SIG-M5 treated with dmso at 0.1 percent for 504 hours (cell line): ENCODE measurements at regions not wholly inside any gene's neighbourhood (a gene's known extent, or its start where the extent isn't known, plus 50 kb on each side); places are given as distances from the start of the nearest gene placed in this dataset.

ENCODE experiments used
- DNase-seq: peaks from one replicate; lab custom pipeline; 2025; ENCODE audit not compliant: unreplicated experiment; lab: John Stamatoyannopoulos, UW

- DNase-seq = no peak
Observed at GRCh38 chr5:143870362-143870761, 58.4 kb downstream of the HMHB1 start.

DNA sequence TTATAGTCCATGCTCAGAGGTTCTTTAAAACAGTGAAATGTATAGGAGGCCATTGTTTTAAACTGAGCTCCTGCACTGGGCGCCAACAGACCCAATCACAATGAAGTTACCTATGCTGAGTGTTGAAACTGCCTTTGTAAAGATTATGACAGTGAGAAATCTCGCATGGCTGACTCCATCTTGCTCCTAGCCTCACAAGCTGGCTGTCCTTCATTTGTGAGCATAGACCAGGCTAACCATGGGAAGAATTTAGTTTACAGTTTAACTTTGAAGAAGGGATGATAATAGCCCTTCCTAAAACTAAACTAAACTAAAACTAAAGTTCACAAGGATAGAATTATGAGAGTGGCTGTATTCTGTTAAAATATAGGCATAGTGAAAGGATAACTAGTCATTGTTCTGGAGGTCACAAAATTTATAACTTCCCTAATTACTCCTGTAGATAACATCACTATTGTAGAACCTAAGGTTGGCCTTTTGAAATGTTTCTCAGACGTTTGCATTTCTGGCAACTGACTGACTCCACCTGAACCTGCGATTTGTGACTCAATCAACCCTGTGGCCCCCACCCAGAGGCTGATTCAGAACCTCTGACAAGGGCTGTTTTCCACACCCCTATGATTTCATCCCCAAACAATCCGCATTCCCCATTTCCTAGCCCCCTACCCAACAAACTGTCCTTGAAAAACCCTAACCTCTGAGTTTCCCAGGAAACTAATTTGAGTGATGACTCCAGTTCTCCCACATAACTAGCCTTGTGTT lies 59.1 kb downstream of the HMHB1 start:
- DNase-seq = no peak

DNA sequence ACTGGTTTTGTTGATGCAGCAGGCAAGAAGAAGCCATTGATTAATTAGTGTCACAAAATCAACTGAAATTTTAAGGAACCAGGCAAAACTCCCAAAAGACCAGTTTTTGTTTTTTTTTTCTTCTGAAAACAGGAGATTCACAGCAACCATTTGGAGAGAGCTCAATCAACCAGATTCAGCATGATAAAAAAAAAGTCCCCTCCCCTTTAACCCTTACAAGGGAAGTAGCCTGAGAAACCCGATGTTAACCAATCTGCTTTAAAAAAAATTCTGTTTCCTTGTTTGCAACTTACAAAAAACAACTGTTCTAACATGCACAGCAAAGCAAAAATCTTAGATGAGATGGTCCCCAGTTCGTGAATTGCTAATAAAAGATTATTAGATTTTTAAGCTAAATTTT lies 59.7 kb downstream of the HMHB1 start:
- no peak for DNase-seq

GRCh38 chr5:143874312-143874711 lies 62.4 kb downstream of the HMHB1 start:
- DNase-seq = no peak

DNA sequence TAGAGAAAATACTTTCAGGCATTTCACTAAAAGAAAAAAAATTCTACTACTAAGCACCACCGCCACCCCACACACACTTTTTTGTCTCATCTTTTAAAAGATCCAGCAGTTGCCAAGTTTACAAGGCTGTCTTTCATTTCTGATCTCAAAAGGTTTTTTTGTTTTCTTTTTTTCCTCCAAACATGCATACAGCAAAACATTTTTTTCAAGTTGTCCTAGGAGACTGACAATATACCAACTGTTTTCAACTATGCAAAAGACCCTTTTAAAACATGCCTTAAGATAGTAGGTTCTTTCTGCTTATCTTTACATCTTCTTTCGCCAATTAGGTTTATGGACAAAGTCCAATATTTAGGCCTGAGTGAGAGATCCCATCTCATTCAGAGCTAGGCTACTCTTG lies 65.2 kb downstream of the HMHB1 start:
- no peak for DNase-seq

DNA sequence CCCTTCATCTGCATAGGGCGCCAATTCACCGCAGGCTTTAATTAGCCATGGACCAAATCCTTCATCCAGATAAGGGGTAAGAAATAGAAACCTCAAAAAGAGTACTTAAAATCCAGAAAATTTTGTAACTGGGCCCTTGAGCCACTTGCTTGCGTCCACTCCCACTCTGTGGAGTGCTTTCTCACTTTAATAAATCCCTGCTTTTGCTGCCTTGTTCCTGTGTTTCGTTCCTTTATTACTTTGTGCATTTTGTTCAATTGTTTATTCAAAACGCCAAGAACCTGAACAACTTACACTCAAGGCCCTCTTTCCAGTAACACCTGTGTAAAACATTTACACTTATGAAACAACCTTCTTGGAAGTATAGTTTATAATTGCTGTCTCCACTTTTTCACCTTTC lies 66.5 kb downstream of the HMHB1 start:
- no peak for DNase-seq

- no peak for DNase-seq
Observed at GRCh38 chr5:143879646-143880045, 67.7 kb downstream of the HMHB1 start.

DNA sequence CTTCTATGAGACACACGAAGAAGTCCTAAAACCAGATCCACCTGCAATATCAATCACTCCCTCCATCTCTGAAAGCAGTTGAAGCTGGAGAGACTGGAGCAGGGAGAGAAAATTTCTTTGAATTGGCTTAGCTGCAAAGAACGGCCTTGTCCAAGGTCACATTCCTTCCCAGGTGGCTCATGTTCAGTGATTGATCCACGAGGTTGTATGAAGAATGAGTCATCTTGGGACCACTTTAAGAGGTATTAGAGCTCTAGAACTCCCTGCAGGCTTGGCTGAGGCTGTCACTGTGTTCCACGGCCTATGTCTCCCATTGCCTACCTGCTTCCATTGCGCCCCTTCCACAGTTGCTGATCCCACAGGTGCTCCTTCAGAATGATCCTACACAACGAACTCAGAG lies 68.2 kb downstream of the HMHB1 start:
- no peak for DNase-seq

GRCh38 chr5:143882520-143882919 lies 70.6 kb downstream of the HMHB1 start:
- no peak for DNase-seq

DNA sequence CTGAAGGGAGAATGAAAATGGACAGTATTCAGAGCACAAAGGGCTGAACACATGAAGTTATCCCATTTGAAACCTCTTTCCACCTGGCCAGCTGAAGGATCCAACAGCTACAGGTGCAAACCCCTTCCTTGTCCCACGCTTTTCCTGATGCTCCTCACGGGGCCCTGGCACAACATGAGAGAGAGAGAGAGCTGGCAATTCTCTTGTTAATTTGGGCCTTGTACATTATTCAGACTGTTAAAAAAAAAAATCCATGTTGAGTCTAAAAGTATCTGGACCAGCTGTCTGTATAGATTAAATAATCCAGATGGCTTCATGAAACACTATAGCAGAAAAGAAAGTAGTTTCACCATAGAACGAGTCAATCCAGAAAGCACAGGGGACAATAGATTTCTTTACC lies 74.1 kb downstream of the HMHB1 start:
- DNase-seq = no peak

GRCh38 chr5:143886651-143887638 lies 75.0 kb downstream of the HMHB1 start:
- DNase-seq = no peak

DNA sequence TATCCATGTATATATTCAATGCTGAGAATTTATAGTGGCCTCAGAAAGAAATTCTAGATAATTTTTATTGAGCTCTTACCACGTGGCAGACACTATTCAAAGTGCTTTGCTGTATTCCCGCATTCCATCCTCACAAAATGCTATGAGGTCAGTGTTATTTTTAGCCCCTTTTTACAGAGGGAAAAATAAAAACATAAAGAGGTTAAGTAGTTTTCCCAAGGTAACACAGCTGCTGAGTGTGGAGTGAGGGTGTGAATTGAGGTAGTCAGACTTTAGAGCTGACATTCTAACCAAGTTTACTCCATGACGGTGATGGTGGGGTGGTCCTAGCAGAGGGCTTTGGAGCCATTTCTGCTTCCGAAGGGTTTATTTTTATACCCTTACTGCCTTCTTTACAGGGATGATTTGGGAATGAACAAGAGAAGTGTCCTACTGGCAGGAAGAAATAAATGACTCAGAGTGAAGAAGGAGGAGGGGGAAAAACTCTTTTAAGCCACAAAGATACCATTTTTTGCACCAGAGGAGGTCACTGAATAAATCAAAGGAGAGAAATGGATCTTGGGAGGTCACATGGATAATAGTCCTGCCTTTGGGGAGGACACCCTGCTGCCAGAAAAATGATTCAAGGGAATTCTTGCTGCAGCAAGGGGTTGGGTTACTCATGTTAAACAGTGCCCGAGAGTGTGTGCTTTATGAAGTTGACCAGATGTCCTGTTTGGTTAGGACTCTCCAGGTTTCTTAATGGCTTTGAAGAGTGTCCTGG lies 76.1 kb downstream of the HMHB1 start:
- DNase-seq = no peak

DNA sequence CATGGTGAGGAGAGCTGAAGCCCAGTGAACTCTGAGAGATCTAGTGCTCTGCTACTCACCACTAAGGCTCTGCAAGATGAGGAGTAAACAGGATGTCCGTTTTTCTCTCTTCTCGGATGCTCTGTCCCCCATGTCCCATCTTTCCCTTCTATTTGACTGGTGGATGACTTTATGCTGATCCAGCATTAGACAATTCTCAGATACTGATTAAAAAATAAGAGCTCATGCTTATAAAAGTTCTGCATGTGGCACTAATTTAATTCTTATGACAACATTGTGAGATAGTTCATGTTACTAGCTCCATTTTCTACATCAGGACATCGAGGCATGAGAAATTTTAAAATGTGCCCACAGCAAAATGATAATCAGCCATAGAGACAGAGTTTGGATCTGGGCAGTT lies 77.0 kb downstream of the HMHB1 start:
- DNase-seq = no peak

- no peak for DNase-seq
Observed at GRCh38 chr5:143889986-143890385, 78.0 kb downstream of the HMHB1 start.

DNA sequence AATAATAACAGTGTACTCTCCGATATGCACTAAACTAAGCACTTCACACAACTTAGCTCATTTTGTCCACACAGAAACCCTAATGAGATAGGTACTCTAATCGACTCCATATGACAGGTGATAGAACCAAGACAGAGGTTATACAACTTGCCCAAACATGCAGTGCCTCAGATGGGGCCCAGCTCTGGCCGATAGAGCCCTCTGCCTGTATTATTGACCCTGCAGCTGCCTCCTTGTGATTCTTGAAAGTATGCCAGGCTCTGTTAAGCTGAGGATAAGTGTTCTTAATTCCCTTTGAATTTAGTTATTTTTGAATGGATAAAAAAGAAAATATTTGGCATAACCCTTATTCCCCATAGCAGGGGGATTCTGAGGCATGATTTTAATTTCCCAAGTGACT lies 78.5 kb downstream of the HMHB1 start:
- DNase-seq = no peak

DNA sequence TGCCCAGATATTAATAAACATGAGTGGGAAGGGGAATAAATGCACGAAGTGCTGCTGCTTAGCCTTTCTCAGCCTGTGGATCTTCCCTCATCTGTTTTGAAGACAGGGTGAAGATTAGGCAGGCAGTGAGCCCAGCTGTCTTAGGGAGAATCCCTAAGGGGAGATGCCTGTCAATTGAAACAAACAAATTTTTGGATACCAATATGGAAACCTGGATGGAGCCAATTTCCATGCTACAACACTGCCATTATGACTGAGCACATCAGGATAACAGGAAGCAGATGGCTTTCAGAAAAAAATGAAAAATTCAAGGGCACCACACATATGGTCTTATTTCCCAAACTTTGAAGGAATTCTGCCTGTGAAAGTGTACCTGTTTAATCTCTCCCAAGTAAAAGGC lies 80.3 kb downstream of the HMHB1 start:
- no peak for DNase-seq

DNA sequence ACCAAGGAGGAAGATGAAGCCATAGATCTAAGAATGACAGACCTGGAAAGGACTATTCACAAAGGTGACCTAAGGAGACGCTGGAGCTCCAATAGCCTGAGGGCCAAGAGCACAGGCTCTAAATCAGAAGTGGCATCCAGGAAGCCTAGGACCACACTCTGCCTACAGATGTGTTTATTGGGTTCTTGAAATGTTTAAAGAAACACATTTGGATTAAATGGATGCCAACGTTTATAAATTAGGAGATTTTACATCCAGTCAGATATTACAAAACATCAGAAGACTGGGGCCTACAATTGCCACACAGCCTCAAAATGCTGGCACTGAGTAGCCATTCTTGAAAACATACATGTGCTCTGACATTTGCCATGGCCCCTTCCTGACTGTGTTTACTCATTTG lies 80.9 kb downstream of the HMHB1 start:
- no peak for DNase-seq

DNA sequence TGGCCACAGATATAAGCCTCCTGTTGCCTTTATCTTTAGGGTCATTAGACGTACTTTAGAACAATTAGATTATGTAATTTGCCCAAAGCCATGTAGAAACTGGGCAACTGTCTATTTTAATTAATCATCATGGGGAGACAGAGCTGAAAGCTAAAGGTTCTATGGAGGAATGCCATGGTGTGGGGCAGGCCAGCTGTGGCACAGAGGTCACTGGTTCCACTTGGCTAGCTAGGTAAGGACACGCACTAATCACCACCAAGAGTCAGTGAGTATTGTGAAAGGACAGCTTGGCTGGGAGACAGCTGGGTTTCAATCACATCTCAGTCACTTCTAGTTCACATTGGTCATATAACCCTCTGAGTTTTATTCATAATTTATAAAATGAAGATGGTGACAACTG lies 81.7 kb downstream of the HMHB1 start:
- no peak for DNase-seq

- no peak for DNase-seq
Observed at GRCh38 chr5:143896516-143896915, 84.6 kb downstream of the HMHB1 start.

GRCh38 chr5:143896966-143897365 lies 85.0 kb downstream of the HMHB1 start:
- DNase-seq = no peak

DNA sequence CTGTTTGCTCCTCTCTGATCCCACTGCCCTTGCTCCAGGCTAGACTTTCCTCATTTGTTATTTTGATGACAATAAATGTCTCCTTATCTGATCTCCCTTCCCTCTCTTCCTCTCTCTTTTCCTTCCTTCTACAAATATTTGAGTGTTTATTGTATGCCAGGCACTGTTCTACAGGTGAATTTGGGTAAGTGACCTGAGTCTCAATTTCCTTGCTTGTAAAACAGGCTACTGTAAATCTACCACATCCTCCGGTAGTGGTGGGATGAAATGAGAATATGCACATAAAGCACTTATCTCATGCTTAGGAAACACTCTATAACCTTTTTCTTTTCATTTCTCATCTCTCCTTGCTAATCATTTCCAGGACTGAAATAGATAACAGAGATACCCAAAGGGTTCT lies 86.4 kb downstream of the HMHB1 start:
- no peak for DNase-seq
